Neural progenitor cell (in vitro differentiated cells): ENCODE measurements at regions not wholly inside any gene's neighbourhood (a gene's known extent, or its start where the extent isn't known, plus 50 kb on each side); places are given as distances from the start of the nearest gene placed in this dataset.

Source experiments
- EZH2 ChIP-seq: fragments of 200-600 bp; sonication (generic); IDR thresholded peaks from 2 replicates; pipeline ENCODE4 v1.6.1; 2017; ENCODE audit warnings: antibody characterized with exemption, mild to moderate bottlenecking, moderate library complexity
- TF ChIP-seq, protein P1 (sequence below): fragments of 200-600 bp; sonication (generic); IDR thresholded peaks from 2 replicates; pipeline ENCODE4 v1.5.1; 2017; ENCODE audit warnings: antibody characterized with exemption, mild to moderate bottlenecking

DNA sequence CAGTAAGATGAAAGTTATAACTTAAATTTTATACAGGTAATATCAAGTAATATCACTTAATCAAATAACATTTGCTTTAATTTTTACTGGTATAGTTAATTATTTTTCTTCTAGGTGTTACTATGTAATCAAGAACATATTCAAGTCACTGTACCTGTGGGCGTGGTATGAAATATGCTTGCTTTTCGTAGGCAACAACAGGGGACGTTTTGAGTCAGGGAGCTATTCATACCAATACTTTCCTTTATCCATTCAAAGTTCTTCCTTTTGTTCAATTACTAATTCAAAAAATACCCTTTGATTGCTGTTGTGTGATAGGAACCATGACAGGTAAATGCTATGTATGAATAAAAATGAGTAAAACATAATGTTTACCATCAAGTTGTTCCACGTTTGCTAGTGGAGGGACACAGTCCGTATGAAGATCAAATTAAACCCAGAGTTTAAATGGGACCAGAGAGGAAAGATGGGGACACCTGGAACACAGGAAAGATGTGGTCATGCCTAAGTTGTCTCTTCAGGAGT lies 654.0 kb upstream of the KCNMB2 start:
- TF ChIP-seq, protein P1, sequence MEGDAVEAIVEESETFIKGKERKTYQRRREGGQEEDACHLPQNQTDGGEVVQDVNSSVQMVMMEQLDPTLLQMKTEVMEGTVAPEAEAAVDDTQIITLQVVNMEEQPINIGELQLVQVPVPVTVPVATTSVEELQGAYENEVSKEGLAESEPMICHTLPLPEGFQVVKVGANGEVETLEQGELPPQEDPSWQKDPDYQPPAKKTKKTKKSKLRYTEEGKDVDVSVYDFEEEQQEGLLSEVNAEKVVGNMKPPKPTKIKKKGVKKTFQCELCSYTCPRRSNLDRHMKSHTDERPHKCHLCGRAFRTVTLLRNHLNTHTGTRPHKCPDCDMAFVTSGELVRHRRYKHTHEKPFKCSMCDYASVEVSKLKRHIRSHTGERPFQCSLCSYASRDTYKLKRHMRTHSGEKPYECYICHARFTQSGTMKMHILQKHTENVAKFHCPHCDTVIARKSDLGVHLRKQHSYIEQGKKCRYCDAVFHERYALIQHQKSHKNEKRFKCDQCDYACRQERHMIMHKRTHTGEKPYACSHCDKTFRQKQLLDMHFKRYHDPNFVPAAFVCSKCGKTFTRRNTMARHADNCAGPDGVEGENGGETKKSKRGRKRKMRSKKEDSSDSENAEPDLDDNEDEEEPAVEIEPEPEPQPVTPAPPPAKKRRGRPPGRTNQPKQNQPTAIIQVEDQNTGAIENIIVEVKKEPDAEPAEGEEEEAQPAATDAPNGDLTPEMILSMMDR = no peak
- TF ChIP-seq EZH2 = no peak
